ENCODE measurements at regions not wholly inside any gene's neighbourhood (a gene's known extent, or its start where the extent isn't known, plus 50 kb on each side); places are given as distances from the start of the nearest gene placed in this dataset.
A peak's percentile ranks its signal among the peaks of the same experiment; 100 is the strongest.

- no peak overlapping the region for H3K27ac ChIP-seq
- TF ChIP-seq CTCF (conservative IDR thresholded peaks at IDR 0.05), result no peak
These were observed 244.1 kb downstream of the ELAVL2 start for GRCh38 chr9:23581931-23582330.

- no peak for TF ChIP-seq CTCF (conservative IDR thresholded peaks at IDR 0.05)
- no peak overlapping the region for H3K27ac ChIP-seq
These were observed 243.2 kb downstream of the ELAVL2 start for GRCh38 chr9:23582836-23583235.

GRCh38 chr9:23586906-23587305 lies 239.1 kb downstream of the ELAVL2 start:
- TF ChIP-seq CTCF (conservative IDR thresholded peaks at IDR 0.05), result no peak
- peak overlapping the region; percentile 25; the same call in 1 of the 2 replicates for H3K27ac ChIP-seq

DNA sequence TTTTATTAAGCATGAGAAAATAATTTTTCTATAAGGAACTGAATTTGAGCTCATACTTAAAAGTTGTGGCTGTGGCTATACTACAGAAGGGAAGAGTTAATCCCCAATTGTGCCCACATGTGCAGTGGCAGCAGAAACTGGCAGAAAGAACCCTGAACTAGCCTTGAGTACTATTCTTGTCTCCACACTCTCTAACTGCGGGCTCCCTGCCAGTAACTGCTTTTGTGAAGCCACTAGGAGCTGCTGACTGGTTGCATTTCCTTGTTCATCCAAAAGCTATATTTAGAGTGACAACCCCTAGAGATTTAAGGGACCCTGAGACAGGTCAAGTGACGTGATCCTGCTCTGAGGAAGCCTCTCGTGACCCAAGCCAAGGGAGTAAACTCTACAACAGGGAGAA lies 238.6 kb downstream of the ELAVL2 start:
- peak overlapping the region; percentile 25; the same call in 1 of the 2 replicates for H3K27ac ChIP-seq

DNA sequence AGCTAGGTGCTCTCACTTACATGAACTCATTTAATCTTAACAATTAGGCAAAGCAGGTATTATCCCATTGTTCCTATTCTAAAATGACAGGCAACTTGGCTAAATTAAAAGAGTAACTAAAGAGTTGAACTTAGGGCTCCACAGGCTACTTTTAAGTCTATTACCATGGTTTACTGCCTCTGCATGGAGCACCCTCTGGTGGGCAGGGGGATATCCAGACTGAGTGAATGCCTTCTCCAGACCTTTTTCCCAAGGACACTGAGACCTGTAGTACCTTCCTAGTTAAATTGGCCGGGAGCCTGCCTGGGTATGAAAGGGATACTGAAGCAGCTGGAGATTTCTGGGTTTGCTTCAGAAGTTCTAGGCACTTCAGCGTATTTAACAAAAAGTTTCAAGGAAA lies 238.1 kb downstream of the ELAVL2 start:
- H3K27ac ChIP-seq, result peak overlapping the region; percentile 25; the same call in 1 of the 2 replicates
- TF ChIP-seq CTCF (conservative IDR thresholded peaks at IDR 0.05), result peak; percentile 44

More for the DNA sequence above, 238.6 kb downstream of the ELAVL2 start:
- no peak for TF ChIP-seq CTCF (conservative IDR thresholded peaks at IDR 0.05)

DNA sequence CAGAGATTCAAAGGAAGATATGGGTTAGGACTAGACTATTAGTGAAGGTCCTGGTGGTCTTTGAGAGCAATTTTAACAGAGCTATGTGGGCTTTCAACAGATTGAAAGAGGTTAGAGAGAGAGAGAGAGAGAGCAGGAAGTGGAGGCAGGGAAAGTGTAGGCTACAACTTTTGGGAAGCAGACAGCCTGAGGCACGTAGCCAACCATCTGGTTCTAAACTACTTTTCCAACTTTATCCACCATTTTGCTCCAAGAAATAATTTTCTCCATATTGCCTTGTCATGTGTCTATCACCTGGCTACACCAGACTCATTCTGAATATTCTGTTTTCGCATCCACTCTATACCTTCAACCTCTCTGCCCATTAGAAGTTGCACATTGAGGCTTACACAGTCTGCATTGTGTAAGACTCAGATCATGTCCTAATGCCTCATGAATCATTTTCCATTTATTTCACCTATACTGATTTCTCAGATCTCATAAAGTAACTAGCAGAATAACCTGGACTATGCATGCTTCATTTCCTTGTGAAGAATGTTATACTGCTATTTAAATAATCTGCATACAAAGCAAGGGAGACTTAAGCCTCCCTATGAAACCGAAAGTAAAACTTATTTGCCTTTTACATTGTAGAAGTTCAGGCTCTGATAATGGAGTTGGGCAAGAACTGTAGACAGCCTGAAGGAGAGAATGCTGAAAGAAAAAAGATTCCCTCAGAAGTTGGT lies 235.6 kb downstream of the ELAVL2 start:
- no peak for TF ChIP-seq CTCF (conservative IDR thresholded peaks at IDR 0.05)
- H3K27ac ChIP-seq, result peak overlapping the region; percentile 4; the same call in 1 of the 2 replicates

DNA sequence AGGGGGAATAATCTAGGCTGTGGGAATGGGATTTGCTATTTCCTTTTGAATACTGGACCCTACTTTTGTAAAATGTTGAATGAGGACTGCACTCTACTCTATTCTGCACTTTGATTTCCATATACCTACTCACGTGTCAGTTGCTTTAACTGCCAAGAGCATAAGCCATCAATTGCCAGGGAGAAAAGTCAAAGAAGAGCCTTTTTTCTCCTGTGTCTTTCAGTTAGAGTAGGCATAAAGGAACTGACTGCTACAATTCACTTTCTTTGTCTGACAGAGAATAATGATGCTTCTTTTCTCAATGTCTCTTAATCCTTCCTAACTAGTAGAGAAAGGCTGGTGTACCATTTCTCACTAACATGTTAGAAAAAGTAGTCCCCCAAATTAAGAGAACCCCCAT lies 231.6 kb downstream of the ELAVL2 start:
- H3K27ac ChIP-seq, result no peak overlapping the region; the same call in 1 of the 2 replicates

More for the DNA sequence above, 231.6 kb downstream of the ELAVL2 start:
- no peak for TF ChIP-seq CTCF (conservative IDR thresholded peaks at IDR 0.05)
